Tibial nerve (tissue), 4 donors: ENCODE measurements at regions not wholly inside any gene's neighbourhood (a gene's known extent, or its start where the extent isn't known, plus 50 kb on each side); places are given as distances from the start of the nearest gene placed in this dataset.
"Not testable (repeated sequence)": the region's sequence is repeated elsewhere in the genome, so short reads cannot be mapped to it uniquely, and the experiment has no call there.

Experiments used
- EP300 ChIP-seq, 2 donors: sonication (generic); formaldehyde crosslinking; IDR thresholded peaks; one replicate each; pipeline ENCODE4 v1.6.1; 2017; ENCODE audit warnings: antibody characterized with exemption in 2 of 2, mild to moderate bottlenecking in 1 of 2
- POLR2A ChIP-seq, 2 donors: fragments of 450-650 bp; IDR thresholded peaks; one replicate each; pipeline ENCODE4 v1.6.1; 2017; ENCODE audit warnings: antibody characterized with exemption in 2 of 2, mild to moderate bottlenecking in 2 of 2, moderate library complexity in 2 of 2
- TF ChIP-seq, protein P1 (sequence below), 5 experiments: fragments of 200-600 bp in 3 of 5; fragments of 450-650 bp in 2 of 5; sonication (generic) in 3 of 5; IDR thresholded peaks; one replicate each; pipeline ENCODE4 v1.5.1; 2016 to 2019; ENCODE audit warnings: antibody characterized with exemption in 5 of 5, mild to moderate bottlenecking in 3 of 5, moderate library complexity in 2 of 5

- TF ChIP-seq POLR2A, EP300 (IDR thresholded peaks at IDR 0.05): not testable (repeated sequence)
- TF ChIP-seq, protein P1, sequence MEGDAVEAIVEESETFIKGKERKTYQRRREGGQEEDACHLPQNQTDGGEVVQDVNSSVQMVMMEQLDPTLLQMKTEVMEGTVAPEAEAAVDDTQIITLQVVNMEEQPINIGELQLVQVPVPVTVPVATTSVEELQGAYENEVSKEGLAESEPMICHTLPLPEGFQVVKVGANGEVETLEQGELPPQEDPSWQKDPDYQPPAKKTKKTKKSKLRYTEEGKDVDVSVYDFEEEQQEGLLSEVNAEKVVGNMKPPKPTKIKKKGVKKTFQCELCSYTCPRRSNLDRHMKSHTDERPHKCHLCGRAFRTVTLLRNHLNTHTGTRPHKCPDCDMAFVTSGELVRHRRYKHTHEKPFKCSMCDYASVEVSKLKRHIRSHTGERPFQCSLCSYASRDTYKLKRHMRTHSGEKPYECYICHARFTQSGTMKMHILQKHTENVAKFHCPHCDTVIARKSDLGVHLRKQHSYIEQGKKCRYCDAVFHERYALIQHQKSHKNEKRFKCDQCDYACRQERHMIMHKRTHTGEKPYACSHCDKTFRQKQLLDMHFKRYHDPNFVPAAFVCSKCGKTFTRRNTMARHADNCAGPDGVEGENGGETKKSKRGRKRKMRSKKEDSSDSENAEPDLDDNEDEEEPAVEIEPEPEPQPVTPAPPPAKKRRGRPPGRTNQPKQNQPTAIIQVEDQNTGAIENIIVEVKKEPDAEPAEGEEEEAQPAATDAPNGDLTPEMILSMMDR (IDR thresholded peaks at IDR 0.05): not testable (repeated sequence)
Observed at GRCh38 chr7:35914214-35914613, 113.4 kb downstream of the SEPTIN7 start.
